ENCODE measurements at regions not wholly inside any gene's neighbourhood (a gene's known extent, or its start where the extent isn't known, plus 50 kb on each side); places are given as distances from the start of the nearest gene placed in this dataset.

DNA sequence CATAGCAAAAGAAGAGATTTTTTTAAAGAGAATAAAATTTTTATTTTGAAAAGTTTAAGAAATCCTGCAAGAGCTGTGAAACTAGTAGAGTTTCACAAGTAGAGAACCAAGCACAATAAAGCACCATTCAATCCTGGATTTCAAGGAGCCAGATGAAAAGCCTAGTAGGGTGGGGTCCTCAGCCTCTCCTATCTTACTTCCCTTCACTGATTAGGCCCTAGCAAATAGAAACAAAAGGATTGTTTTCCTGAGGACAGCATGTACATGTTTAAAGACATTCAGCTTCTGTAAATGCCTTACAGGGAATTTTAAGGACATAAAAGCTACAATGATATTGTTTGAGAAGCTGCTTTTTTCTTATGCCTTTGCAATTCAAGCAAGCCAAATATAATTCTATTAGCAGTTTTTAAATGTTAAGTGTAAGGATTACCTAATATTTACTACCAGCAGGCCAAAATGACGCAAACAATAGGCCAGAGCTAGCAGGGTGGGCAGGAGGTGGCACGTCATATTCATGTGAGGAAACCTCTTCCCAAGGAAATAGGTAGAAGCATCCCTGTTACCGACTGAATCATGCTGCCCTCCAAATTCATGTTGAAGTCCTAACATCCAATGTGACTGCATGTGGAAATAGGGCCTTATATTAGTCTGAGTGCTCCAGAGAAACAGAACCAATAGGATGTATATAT, 337.6 kb downstream of the MLLT3 start:
- Mint-ChIP-seq H3K27me3 (ENCODE audit: low read depth) (no peaks in the 10 kb centered on the region), H3K4me3 (no peak overlapping the region), H3K27ac (ENCODE audit: unreplicated experiment) (no peak overlapping the region), H3K4me1 (peaks cover 8% of the 10 kb centered on the region), H3K36me3 (ENCODE audit: low read depth) (no peaks in the 10 kb centered on the region), H3K9me3 (peaks cover 5% of the 10 kb centered on the region)
- DNase-seq (ENCODE audit: low read depth, low spot score), result no peak
- TF ChIP-seq, protein P1, sequence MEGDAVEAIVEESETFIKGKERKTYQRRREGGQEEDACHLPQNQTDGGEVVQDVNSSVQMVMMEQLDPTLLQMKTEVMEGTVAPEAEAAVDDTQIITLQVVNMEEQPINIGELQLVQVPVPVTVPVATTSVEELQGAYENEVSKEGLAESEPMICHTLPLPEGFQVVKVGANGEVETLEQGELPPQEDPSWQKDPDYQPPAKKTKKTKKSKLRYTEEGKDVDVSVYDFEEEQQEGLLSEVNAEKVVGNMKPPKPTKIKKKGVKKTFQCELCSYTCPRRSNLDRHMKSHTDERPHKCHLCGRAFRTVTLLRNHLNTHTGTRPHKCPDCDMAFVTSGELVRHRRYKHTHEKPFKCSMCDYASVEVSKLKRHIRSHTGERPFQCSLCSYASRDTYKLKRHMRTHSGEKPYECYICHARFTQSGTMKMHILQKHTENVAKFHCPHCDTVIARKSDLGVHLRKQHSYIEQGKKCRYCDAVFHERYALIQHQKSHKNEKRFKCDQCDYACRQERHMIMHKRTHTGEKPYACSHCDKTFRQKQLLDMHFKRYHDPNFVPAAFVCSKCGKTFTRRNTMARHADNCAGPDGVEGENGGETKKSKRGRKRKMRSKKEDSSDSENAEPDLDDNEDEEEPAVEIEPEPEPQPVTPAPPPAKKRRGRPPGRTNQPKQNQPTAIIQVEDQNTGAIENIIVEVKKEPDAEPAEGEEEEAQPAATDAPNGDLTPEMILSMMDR (conservative IDR thresholded peaks at IDR 0.05), result no peak

DNA sequence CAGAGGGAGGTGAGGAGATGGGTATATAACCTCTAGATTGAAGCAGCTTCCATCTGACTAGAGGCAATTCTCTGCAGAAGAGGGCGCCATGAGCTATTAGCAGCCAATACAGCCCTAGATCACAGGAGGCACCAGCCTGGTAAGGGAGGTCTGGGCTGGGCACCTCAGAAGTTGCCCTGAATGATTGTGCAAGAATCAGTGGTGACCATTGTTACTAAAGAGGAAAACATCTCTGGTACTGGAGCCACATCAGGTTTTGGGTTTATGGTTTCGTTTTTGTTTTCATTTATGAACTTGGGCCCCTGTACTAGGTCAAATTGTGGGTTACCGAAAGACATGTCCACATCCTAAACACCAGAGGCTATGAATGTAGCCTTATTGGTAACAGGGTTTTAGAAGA, 342.0 kb downstream of the MLLT3 start:
- no peaks in the 10 kb centered on the region for H3K27me3 Mint-ChIP-seq (ENCODE audit: low read depth)
- H3K9me3 Mint-ChIP-seq, result peaks cover 7% of the 10 kb centered on the region
- H3K4me1 Mint-ChIP-seq, result no peaks in the 10 kb centered on the region
- DNase-seq (ENCODE audit: low read depth, low spot score), result no peak
- H3K36me3 Mint-ChIP-seq (ENCODE audit: low read depth), result peaks cover 9% of the 10 kb centered on the region
- H3K27ac Mint-ChIP-seq (ENCODE audit: unreplicated experiment), result no peak overlapping the region
- TF ChIP-seq, protein P1 (conservative IDR thresholded peaks at IDR 0.05), result no peak
- no peak overlapping the region for H3K4me3 Mint-ChIP-seq

DNA sequence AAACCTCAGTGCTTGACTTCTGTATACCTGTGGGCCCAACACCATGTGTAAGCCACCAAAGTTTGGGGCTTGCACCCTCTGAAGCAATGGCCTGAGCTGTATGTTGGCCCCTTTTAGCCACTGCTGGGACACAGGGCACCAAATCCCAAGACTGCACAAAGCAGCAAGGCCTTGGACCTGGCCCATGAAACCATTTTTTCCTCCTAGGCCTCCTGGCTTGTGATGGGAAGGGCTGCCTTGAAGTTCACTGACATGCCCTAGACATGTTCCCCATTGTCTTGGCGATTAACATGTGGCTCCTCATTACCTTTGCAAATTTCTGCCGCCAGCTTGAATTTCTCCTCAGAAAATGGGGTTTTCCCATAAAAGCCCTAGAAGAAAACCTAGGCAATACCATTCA, 345.5 kb downstream of the MLLT3 start:
- Mint-ChIP-seq H3K4me3 (no peak overlapping the region), H3K9me3 (peaks cover 13% of the 10 kb centered on the region), H3K27me3 (ENCODE audit: low read depth) (no peaks in the 10 kb centered on the region), H3K27ac (ENCODE audit: unreplicated experiment) (no peak overlapping the region), H3K36me3 (ENCODE audit: low read depth) (peaks cover 9% of the 10 kb centered on the region), H3K4me1 (no peaks in the 10 kb centered on the region)
- no peak for DNase-seq (ENCODE audit: low read depth, low spot score)
- TF ChIP-seq, protein P1 (conservative IDR thresholded peaks at IDR 0.05), result no peak

- no peak overlapping the region for H3K27ac Mint-ChIP-seq (ENCODE audit: unreplicated experiment)
- H3K4me1 Mint-ChIP-seq, result peaks cover 6% of the 10 kb centered on the region
- TF ChIP-seq, protein P1 (conservative IDR thresholded peaks at IDR 0.05), result no peak
- H3K4me3 Mint-ChIP-seq, result no peak overlapping the region
- DNase-seq (ENCODE audit: low read depth, low spot score), result no peak
- peaks cover 3% of the 10 kb centered on the region for H3K36me3 Mint-ChIP-seq (ENCODE audit: low read depth)
- peaks cover 6% of the 10 kb centered on the region for H3K9me3 Mint-ChIP-seq
- H3K27me3 Mint-ChIP-seq (ENCODE audit: low read depth), result no peaks in the 10 kb centered on the region
Measured at GRCh38 chr9:20271723-20272122, 350.6 kb downstream of the MLLT3 start.

DNA sequence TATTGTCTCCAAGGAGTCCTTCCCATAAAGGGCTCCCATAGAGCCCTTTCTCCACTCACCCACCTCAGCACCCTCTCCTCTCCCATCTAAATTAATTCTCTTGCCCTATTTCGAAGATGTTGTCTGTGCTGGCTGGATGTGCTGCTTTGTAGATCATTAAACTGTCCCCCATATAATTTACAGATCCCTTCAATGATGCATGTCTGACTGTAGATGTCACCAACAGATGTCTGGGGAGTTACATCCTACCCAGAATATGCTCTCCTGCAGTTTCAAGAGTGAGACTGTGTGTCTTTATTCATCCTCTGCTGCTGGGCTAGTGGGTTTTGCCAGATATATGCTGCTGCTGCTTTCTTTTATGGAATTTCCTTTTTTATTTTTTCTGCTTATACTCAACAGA, 351.2 kb downstream of the MLLT3 start:
- no peak overlapping the region for H3K27ac Mint-ChIP-seq (ENCODE audit: unreplicated experiment)
- H3K4me1 Mint-ChIP-seq, result peaks cover 6% of the 10 kb centered on the region
- H3K4me3 Mint-ChIP-seq, result no peak overlapping the region
- H3K27me3 Mint-ChIP-seq (ENCODE audit: low read depth), result no peaks in the 10 kb centered on the region
- TF ChIP-seq, protein P1 (conservative IDR thresholded peaks at IDR 0.05), result no peak
- no peak for DNase-seq (ENCODE audit: low read depth, low spot score)
- peaks cover 3% of the 10 kb centered on the region for H3K36me3 Mint-ChIP-seq (ENCODE audit: low read depth)
- peaks cover 6% of the 10 kb centered on the region for H3K9me3 Mint-ChIP-seq
